NCI-H2227 (cell line): ENCODE measurements at regions not wholly inside any gene's neighbourhood (a gene's known extent, or its start where the extent isn't known, plus 50 kb on each side); places are given as distances from the start of the nearest gene placed in this dataset.

ENCODE experiments used
- DNase-seq: peaks from one replicate; lab custom pipeline; 2025; ENCODE audit not compliant: unreplicated experiment; lab: John Stamatoyannopoulos, UW

- no peak for DNase-seq
Measured at GRCh38 chr2:103469800-103470199, 708.0 kb downstream of the TMEM182 start.

GRCh38 chr2:103484906-103485305 lies 723.1 kb downstream of the TMEM182 start:
- no peak for DNase-seq

GRCh38 chr2:103496850-103497249 lies 735.0 kb downstream of the TMEM182 start:
- DNase-seq: no peak

- DNase-seq: no peak
Measured at GRCh38 chr2:103506812-103507211, 745.0 kb downstream of the TMEM182 start.

- DNase-seq: no peak
Measured at GRCh38 chr2:103512442-103512841, 750.6 kb downstream of the TMEM182 start.

GRCh38 chr2:103520547-103520946 lies 758.7 kb downstream of the TMEM182 start:
- DNase-seq: no peak

GRCh38 chr2:103525756-103526155 lies 763.9 kb downstream of the TMEM182 start:
- no peak for DNase-seq

GRCh38 chr2:103526757-103527156 lies 764.9 kb downstream of the TMEM182 start:
- no peak for DNase-seq

- DNase-seq: no peak
Measured at GRCh38 chr2:103527278-103527677, 765.4 kb downstream of the TMEM182 start.

- no peak for DNase-seq
Measured at GRCh38 chr2:103529798-103530502, 768.1 kb downstream of the TMEM182 start.

- no peak for DNase-seq
Measured at GRCh38 chr2:103552775-103553174, 790.9 kb downstream of the TMEM182 start.

GRCh38 chr2:103594823-103595222 lies 833.0 kb downstream of the TMEM182 start:
- no peak for DNase-seq

GRCh38 chr2:103605071-103605780 lies 843.4 kb downstream of the TMEM182 start:
- no peak for DNase-seq

- DNase-seq: no peak
Measured at GRCh38 chr2:103615611-103616105, 853.8 kb downstream of the TMEM182 start.

GRCh38 chr2:103616891-103617290 lies 855.1 kb downstream of the TMEM182 start:
- DNase-seq: no peak

GRCh38 chr2:103618112-103618511 lies 856.3 kb downstream of the TMEM182 start:
- DNase-seq: no peak

GRCh38 chr2:103627301-103627700 lies 865.5 kb downstream of the TMEM182 start:
- DNase-seq: no peak

GRCh38 chr2:103638978-103639377 lies 877.1 kb downstream of the TMEM182 start:
- DNase-seq: no peak

GRCh38 chr2:103656558-103656957 lies 894.7 kb downstream of the TMEM182 start:
- no peak for DNase-seq

- no peak for DNase-seq
Measured at GRCh38 chr2:103660519-103660918, 898.7 kb downstream of the TMEM182 start.

- DNase-seq: no peak
Measured at GRCh38 chr2:103660947-103661346, 899.1 kb downstream of the TMEM182 start.

GRCh38 chr2:103664690-103665089 lies 902.9 kb downstream of the TMEM182 start:
- no peak for DNase-seq
